Activated CD8-positive, alpha-beta T cell treated with anti-CD3 and anti-CD28 coated beads for 36 hours (primary cell): ENCODE measurements at regions not wholly inside any gene's neighbourhood (a gene's known extent, or its start where the extent isn't known, plus 50 kb on each side); places are given as distances from the start of the nearest gene placed in this dataset.

Experiments used
- ATAC-seq: fragments of 200-7000 bp; cut with Tn5 transposase; one replicate; pipeline ENCODE4 v1.10.0; 2021; ENCODE audit warnings: mild to moderate bottlenecking, moderate library complexity
- CTCF ChIA-PET: fragments of 350-600 bp; sonication (Branson Sonifier 250); formaldehyde crosslinking; loops from one replicate; lab custom pipeline; 2021; ENCODE audit warnings: antibody characterized with exemption; lab: Charles Lee
- POLR2A ChIA-PET: fragments of 350-600 bp; sonication (Branson Sonifier 250); formaldehyde crosslinking; loops from one replicate; lab custom pipeline; 2021; ENCODE audit warnings: antibody characterized with exemption; lab: Charles Lee
- DNase-seq: peaks from one replicate; pipeline ENCODE4 v3.0.0-alpha.2; 2020
- H3K27ac Mint-ChIP-seq: one replicate; pipeline ENCODE4 v1.8.0; 2021; ENCODE audit warnings: mild to moderate bottlenecking, mixed read lengths
- H3K27me3 Mint-ChIP-seq: one replicate; pipeline ENCODE4 v1.8.0; 2021; ENCODE audit warnings: mixed read lengths
- H3K36me3 Mint-ChIP-seq: one replicate; pipeline ENCODE4 v1.8.0; 2021; ENCODE audit warnings: low read depth, mixed read lengths
- H3K4me1 Mint-ChIP-seq: one replicate; pipeline ENCODE4 v1.8.0; 2021; ENCODE audit warnings: low read depth, mixed read lengths
- H3K4me3 Mint-ChIP-seq: one replicate; pipeline ENCODE4 v1.8.0; 2021; ENCODE audit warnings: mild to moderate bottlenecking, moderate library complexity, mixed read lengths
- H3K9me3 Mint-ChIP-seq: one replicate; pipeline ENCODE4 v1.8.0; 2021; ENCODE audit warnings: mixed read lengths
- CTCF ChIP-seq: fragments of 200-600 bp; IDR thresholded peaks from one replicate; pipeline ENCODE4 v1.8.0; 2022; ENCODE audit warnings: antibody characterized with exemption, mild to moderate bottlenecking
- intact Hi-C: fragments of 100-400 bp; cut with micrococcal nuclease; formaldehyde crosslinking; loops from one replicate; pipeline ENCODE4 v1.10.0; 2022

GRCh38 chr4:23484689-23485088, 405.2 kb downstream of the PPARGC1A start:
- no peak for ATAC-seq
- intact Hi-C loops, result no loop called here
- H3K4me3 Mint-ChIP-seq, result no peak overlapping the region
- H3K27ac Mint-ChIP-seq, result no peak overlapping the region
- ChIA-PET CTCF (no interaction called here), POLR2A (no interaction called here)
- H3K4me1 Mint-ChIP-seq, result no peaks in the 10 kb centered on the region
- no peak for DNase-seq
- TF ChIP-seq CTCF, result no peak
- H3K9me3 Mint-ChIP-seq, result no peaks in the 10 kb centered on the region
- H3K36me3 Mint-ChIP-seq, result no peaks in the 10 kb centered on the region
- no peaks in the 10 kb centered on the region for H3K27me3 Mint-ChIP-seq

- Mint-ChIP-seq H3K4me3 (no peak overlapping the region), H3K27me3 (no peaks in the 10 kb centered on the region), H3K27ac (no peak overlapping the region), H3K4me1 (no peaks in the 10 kb centered on the region), H3K9me3 (no peaks in the 10 kb centered on the region), H3K36me3 (no peaks in the 10 kb centered on the region)
- TF ChIP-seq CTCF, result no peak
- intact Hi-C loops, result no loop called here
- ChIA-PET POLR2A (no interaction called here), CTCF (no interaction called here)
- no peak for ATAC-seq
- DNase-seq, result no peak
These were observed 406.4 kb downstream of the PPARGC1A start for GRCh38 chr4:23483320-23483960.

DNA sequence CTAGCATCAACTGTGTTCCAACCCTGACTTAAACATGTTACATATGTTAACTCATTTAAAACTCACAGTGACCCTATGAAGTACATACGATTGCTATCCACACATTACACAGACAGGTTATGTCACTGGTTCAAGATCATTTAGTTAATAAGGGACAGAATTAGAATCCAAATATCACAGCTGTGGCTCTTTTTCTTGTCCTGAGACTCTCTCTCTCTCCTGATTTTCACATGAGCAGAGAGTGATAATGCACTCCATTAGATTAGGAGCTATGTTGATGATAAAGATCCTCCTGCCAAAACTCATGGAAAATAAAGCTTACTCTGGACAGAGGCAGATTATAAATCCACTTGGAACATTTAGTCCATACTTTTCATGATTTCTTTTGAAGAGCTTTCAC, 408.3 kb downstream of the PPARGC1A start:
- TF ChIP-seq CTCF, result no peak
- ATAC-seq (no peak), DNase-seq (no peak)
- Mint-ChIP-seq H3K36me3 (no peaks in the 10 kb centered on the region), H3K27ac (no peak overlapping the region), H3K4me1 (no peaks in the 10 kb centered on the region), H3K4me3 (no peak overlapping the region), H3K27me3 (no peaks in the 10 kb centered on the region), H3K9me3 (no peaks in the 10 kb centered on the region)
- ChIA-PET POLR2A (no interaction called here), CTCF (no interaction called here)
- intact Hi-C loops, result no loop called here

GRCh38 chr4:23477905-23478304, 411.9 kb downstream of the PPARGC1A start:
- no peaks in the 10 kb centered on the region for H3K27me3 Mint-ChIP-seq
- H3K27ac Mint-ChIP-seq, result no peak overlapping the region
- ChIA-PET POLR2A (no interaction called here), CTCF (no interaction called here)
- DNase-seq (no peak), ATAC-seq (no peak)
- no peaks in the 10 kb centered on the region for H3K4me1 Mint-ChIP-seq
- no peaks in the 10 kb centered on the region for H3K36me3 Mint-ChIP-seq
- intact Hi-C loops, result no loop called here
- peaks cover 1% of the 10 kb centered on the region for H3K9me3 Mint-ChIP-seq
- no peak for TF ChIP-seq CTCF
- H3K4me3 Mint-ChIP-seq, result no peak overlapping the region

DNA sequence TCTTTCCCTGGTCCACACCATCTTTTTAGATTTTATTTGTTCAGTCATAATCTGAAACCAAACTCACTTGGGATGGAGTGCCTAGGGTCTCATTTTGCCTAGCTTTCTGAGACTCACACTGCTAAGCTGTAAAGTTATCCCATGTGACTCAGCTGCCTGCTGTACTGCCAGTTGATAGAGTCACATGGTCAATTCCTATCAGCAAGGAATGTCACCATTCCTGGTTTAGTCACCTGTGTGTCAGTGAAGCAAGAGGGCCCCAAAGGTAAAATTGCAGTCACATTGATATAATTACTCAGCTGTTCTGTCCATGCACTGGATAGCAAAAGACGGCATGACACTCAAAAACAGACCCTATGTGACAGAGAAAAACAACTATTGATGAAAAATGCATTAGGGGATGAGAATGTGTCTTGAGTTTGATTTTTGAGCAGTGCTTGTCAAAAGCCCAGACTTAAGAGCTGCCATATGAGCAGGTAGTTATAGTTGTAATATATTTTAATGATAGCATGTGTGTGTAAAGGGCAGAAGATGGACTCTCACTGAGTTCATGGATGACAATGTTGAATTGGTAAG, 413.2 kb downstream of the PPARGC1A start:
- no peak for ATAC-seq
- H3K4me3 Mint-ChIP-seq, result no peak overlapping the region
- no peak for DNase-seq
- H3K27ac Mint-ChIP-seq, result no peak overlapping the region
- POLR2A ChIA-PET, result interaction anchor here (0.7 kb wide), 1 partner anchor 824 kb away, joined by 3 read pairs; no protein-coding TSS in a partner anchor
- intact Hi-C loops, result no loop called here
- no peaks in the 10 kb centered on the region for H3K27me3 Mint-ChIP-seq
- TF ChIP-seq CTCF, result no peak
- no peaks in the 10 kb centered on the region for H3K36me3 Mint-ChIP-seq
- CTCF ChIA-PET, result no interaction called here
- peaks cover 1% of the 10 kb centered on the region for H3K9me3 Mint-ChIP-seq
- no peaks in the 10 kb centered on the region for H3K4me1 Mint-ChIP-seq
